Ovary (tissue), 7 donors: ENCODE measurements at regions not wholly inside any gene's neighbourhood (a gene's known extent, or its start where the extent isn't known, plus 50 kb on each side); places are given as distances from the start of the nearest gene placed in this dataset.

Source experiments
- DNase-seq, 5 donors: peaks; one replicate each; pipeline ENCODE4 v3.0.0-alpha.2; 2019 to 2020
- H3K27ac ChIP-seq, 2 donors: fragments of 200-600 bp; one replicate each; pipeline versions ENCODE4 v1.5.1 to v1.8.0; 2019 to 2022
- H3K27me3 ChIP-seq: fragments of 200-600 bp; one replicate; pipeline ENCODE4 v1.8.0; 2022
- H3K36me3 ChIP-seq: fragments of 200-600 bp; sonication (generic); one replicate; pipeline ENCODE4 v1.5.1; 2019
- H3K4me1 ChIP-seq: one replicate; pipeline ENCODE4 v1.8.1; 2013; ENCODE audit warnings: mild to moderate bottlenecking, moderate library complexity; ENCODE audit not compliant: insufficient read depth
- H3K4me3 ChIP-seq: fragments of 200-600 bp; sonication (generic); one replicate; pipeline ENCODE4 v1.5.1; 2017
- H3K9me3 ChIP-seq, 2 donors: fragments of 200-600 bp in 1 of 2; sonication (generic) in 1 of 2; one replicate each; pipeline versions ENCODE4 v1.5.1 to v1.8.1; 2013 to 2019; ENCODE audit warnings: mild to moderate bottlenecking in 1 of 2, moderate library complexity in 1 of 2
- CTCF ChIP-seq, 3 donors: fragments of 450-650 bp in 2 of 3; fragments of 200-600 bp in 1 of 3; IDR thresholded peaks; one replicate each; pipeline versions ENCODE4 v1.5.1 to v1.8.0; 2016 to 2022; ENCODE audit warnings: antibody characterized with exemption in 3 of 3, mild to moderate bottlenecking in 1 of 3
- EP300 ChIP-seq: sonication (generic); formaldehyde crosslinking; IDR thresholded peaks from one replicate; pipeline ENCODE4 v1.6.1; 2017; ENCODE audit warnings: antibody characterized with exemption
- POLR2A ChIP-seq: fragments of 450-650 bp; IDR thresholded peaks from one replicate; pipeline ENCODE4 v1.6.1; 2017; ENCODE audit warnings: antibody characterized with exemption, mild to moderate bottlenecking, moderate library complexity
- WGBS, 3 donors: extraction: QIAGEN DNeasy Blood & Tissue Kit in 1 of 3; methylation state at CpG; one replicate each; pipeline versions ENCODE4 v1.1.5 to v1.1.7; 2013 to 2017; 5-methylcytosine and 5-hydroxymethylcytosine counted together
- intact Hi-C, 4 donors: fragments of 100-400 bp; cut with DNase I; formaldehyde crosslinking; loops; one replicate each; pipeline versions ENCODE4 v1.11.0 to v1.15.1; 2022 to 2023
- donor health status: DM: no; HTN: no; CAD: no; lungs with moderate emphysema.
- donor health status: DM: no; HTN: no; CAD: no.
- donor health status: Bipolar disorder and iron deficiency.
- donor health status: DM: no; HTN: no; CAD: no.
- donor health status: DM: yes; HTN: yes; CAD: no.

DNA sequence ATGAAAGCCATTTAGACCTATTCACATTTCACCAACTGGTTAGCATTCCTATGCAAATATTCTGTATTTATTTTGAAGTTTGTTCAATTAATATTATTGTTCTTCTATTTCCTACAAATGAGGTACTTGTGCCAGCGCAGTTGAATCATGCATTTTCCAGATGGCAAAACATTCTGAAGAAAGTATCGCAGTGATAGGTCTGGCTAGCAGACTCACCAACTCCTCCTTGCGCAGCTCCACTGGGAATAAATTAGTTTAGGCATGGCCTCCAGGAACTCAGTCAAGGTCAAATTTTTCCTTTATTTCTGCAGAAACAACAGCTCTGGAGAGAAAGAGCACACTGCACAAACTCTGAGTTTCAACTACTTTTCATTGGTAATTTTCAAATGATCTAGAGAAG is 437.7 kb downstream of the COL12A1 start:
- Histone ChIP-seq H3K27ac (peak overlapping the region in 1 of 2 donors; percentile 56), H3K9me3 (no peaks in the 10 kb centered on the region), H3K4me3 (no peak overlapping the region), H3K27me3 (no peaks in the 10 kb centered on the region), H3K4me1 (peaks cover 2% of the 10 kb centered on the region), H3K36me3 (no peaks in the 10 kb centered on the region)
- intact Hi-C loops, result loop anchor here in 1 of 4 donors (10.0 kb wide), 1 partner anchor 97 kb away; no protein-coding TSS in a partner anchor
- peak in 4 of 5 donors; percentile 27 to 48 (median 38) for DNase-seq
- TF ChIP-seq EP300 (no peak), CTCF (IDR thresholded peaks at IDR 0.05) (no peak), POLR2A (no peak)
- WGBS, 3 donors, result 5 to 11% (median 6%) methylated on average over 3 of the region's 3 CpGs

- TF ChIP-seq POLR2A (no peak), CTCF (IDR thresholded peaks at IDR 0.05) (no peak), EP300 (no peak)
- Histone ChIP-seq H3K4me3 (no peak overlapping the region), H3K4me1 (peaks cover 2% of the 10 kb centered on the region), H3K27me3 (no peaks in the 10 kb centered on the region), H3K36me3 (no peaks in the 10 kb centered on the region), H3K27ac (no peak overlapping the region), H3K9me3 (no peaks in the 10 kb centered on the region)
- DNase-seq, result no peak
- intact Hi-C loops, result loop anchor here in 1 of 4 donors (10.0 kb wide), 1 partner anchor 99 kb away; no protein-coding TSS in a partner anchor
- 72 to 96% (median 92%) methylated on average over 3 of the region's 3 CpGs for WGBS, 3 donors
Observed at GRCh38 chr6:74765486-74765885, 440.4 kb downstream of the COL12A1 start.

GRCh38 chr6:74764486-74764885 is 441.4 kb downstream of the COL12A1 start:
- Histone ChIP-seq H3K9me3 (no peaks in the 10 kb centered on the region), H3K27me3 (no peaks in the 10 kb centered on the region), H3K4me3 (no peak overlapping the region), H3K36me3 (no peaks in the 10 kb centered on the region), H3K27ac (no peak overlapping the region), H3K4me1 (no peaks in the 10 kb centered on the region)
- intact Hi-C loops, result loop anchor here in 1 of 4 donors (10.0 kb wide), 1 partner anchor 100 kb away; no protein-coding TSS in a partner anchor
- TF ChIP-seq CTCF (IDR thresholded peaks at IDR 0.05) (no peak), POLR2A (no peak), EP300 (no peak)
- DNase-seq, result no peak
- 92 to 96% (median 94%) methylated on average over 2 of the region's 2 CpGs for WGBS, 3 donors

GRCh38 chr6:74762841-74763240 is 443.0 kb downstream of the COL12A1 start:
- no peaks in the 10 kb centered on the region for H3K27me3 ChIP-seq
- H3K4me3 ChIP-seq, result no peak overlapping the region
- no peak for DNase-seq
- WGBS, 3 donors, result 48 to 55% (median 49%) methylated on average over 2 of the region's 2 CpGs
- no peaks in the 10 kb centered on the region for H3K4me1 ChIP-seq
- no peaks in the 10 kb centered on the region for H3K9me3 ChIP-seq
- intact Hi-C loops, result loop anchor here in 1 of 4 donors (10.0 kb wide), 1 partner anchor 102 kb away; no protein-coding TSS in a partner anchor
- no peak overlapping the region for H3K27ac ChIP-seq
- H3K36me3 ChIP-seq, result no peaks in the 10 kb centered on the region
- no peak for TF ChIP-seq EP300
- TF ChIP-seq POLR2A, result no peak
- no peak for TF ChIP-seq CTCF (IDR thresholded peaks at IDR 0.05)
